Testis (tissue), 2 donors: ENCODE measurements at regions not wholly inside any gene's neighbourhood (a gene's known extent, or its start where the extent isn't known, plus 50 kb on each side); places are given as distances from the start of the nearest gene placed in this dataset.

Experiments used
- POLR2A ChIP-seq: fragments of 450-650 bp; IDR thresholded peaks from one replicate; pipeline ENCODE4 v1.6.1; 2017; ENCODE audit warnings: antibody characterized with exemption, mild to moderate bottlenecking, moderate library complexity
- TF ChIP-seq, protein P1 (sequence below), 3 experiments: fragments of 450-650 bp in 2 of 3; fragments of 200-600 bp in 1 of 3; sonication (generic) in 1 of 3; IDR thresholded peaks; one replicate each; pipeline ENCODE4 v1.5.1; 2016 to 2019; ENCODE audit warnings: antibody characterized with exemption in 3 of 3, mild to moderate bottlenecking in 2 of 3, moderate library complexity in 1 of 3

DNA sequence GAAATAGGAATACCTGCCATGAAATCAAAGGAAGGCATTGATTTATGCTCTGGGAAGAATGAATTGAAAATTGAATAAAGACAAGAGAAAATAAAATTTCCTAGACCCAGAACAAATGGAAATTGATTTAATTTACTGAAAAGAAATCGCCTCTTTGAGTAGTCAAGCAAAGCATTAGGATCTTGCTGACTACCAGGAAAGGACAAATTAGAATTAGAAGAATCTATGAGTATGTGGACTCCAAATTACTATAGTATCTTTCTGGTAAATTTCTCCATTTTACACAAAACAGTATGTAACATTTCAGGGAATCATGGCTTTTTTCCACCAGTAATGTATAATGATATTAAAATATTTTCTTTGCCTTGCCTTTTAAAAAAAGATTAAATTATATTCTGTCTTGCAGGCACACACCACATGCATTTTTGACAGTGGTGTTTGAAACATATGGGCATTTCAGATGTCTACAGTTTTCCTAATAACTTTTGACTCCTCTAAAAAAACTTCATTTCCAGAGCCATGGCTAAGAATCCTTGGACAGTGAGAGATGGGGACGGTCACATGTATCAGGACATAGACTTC is 768.7 kb upstream of the NRSN1 start:
- TF ChIP-seq, protein P1, sequence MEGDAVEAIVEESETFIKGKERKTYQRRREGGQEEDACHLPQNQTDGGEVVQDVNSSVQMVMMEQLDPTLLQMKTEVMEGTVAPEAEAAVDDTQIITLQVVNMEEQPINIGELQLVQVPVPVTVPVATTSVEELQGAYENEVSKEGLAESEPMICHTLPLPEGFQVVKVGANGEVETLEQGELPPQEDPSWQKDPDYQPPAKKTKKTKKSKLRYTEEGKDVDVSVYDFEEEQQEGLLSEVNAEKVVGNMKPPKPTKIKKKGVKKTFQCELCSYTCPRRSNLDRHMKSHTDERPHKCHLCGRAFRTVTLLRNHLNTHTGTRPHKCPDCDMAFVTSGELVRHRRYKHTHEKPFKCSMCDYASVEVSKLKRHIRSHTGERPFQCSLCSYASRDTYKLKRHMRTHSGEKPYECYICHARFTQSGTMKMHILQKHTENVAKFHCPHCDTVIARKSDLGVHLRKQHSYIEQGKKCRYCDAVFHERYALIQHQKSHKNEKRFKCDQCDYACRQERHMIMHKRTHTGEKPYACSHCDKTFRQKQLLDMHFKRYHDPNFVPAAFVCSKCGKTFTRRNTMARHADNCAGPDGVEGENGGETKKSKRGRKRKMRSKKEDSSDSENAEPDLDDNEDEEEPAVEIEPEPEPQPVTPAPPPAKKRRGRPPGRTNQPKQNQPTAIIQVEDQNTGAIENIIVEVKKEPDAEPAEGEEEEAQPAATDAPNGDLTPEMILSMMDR (IDR thresholded peaks at IDR 0.05): no peak
- no peak for TF ChIP-seq POLR2A
